NCI-H345 treated with DMSO at 0.1 percent for 48 hours (cell line): ENCODE measurements at regions not wholly inside any gene's neighbourhood (a gene's known extent, or its start where the extent isn't known, plus 50 kb on each side); places are given as distances from the start of the nearest gene placed in this dataset.

ENCODE experiments used
- DNase-seq: peaks from one replicate; lab custom pipeline; 2025; ENCODE audit not compliant: unreplicated experiment; lab: John Stamatoyannopoulos, UW

- DNase-seq: no peak
Observed at GRCh38 chr19:34824686-34825085, 51.7 kb upstream of the ZNF599 start.
